ENCODE measurements at regions not wholly inside any gene's neighbourhood (a gene's known extent, or its start where the extent isn't known, plus 50 kb on each side); places are given as distances from the start of the nearest gene placed in this dataset.

DNA sequence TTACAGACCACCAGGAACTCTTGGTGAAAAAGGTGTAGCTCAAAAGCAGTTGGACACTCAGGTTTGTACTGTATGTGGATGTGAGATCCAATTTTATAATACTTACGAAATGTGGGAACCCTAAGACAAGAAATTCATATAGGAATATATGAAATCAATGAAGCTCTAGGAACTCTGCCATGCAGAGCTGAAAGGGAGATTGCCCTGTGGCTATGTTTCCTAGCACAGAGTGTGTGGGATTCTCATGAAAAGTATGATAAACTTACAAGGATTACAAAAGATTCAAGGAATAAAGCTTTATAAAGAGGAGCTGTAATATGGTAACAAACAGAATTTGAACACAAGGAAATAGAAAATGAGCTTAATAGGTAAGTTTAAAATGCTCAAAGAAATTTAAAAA lies 205.7 kb upstream of the FAM83B start:
- DNase-seq: no peak

DNA sequence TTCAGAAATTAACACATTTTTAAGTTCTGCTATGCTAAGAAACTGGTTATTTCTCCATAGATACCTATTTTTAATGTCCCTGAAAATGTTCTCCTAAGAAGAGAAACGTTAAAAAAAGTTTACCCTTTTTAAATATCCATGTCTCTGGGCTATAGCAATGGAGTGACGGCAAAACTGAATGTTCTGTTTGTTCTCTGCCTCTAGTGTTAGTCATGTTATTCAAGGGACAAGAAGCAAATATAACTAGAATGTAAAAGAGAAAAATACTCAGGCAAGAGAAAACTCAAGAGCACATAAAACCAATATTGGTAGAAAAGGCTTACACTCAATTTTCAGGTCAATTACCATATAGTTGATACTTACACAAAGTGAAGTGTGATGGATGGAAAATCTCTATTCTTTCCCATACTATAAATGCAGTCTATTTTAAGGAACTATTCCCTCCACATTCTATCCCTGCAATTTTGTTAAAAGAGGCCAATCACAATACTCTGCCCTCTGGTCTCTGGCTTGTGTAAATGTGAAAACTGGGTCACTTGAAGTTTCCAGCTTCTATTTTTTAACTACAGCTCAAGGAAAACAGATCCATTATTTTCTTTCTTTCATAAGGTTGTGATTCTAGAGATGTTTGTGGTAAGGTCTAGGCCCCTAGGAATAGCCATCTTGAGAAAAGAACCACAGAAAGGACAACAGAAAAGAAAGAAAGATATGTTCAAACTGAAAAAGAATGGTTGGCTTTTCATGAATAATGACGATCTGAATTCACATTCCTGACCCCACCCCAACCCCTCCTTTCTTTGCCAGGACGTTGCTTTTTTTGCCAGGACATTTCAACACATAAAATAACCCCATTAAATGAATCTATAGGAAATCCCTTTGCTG lies 200.3 kb upstream of the FAM83B start:
- DNase-seq: peak; percentile 10

DNA sequence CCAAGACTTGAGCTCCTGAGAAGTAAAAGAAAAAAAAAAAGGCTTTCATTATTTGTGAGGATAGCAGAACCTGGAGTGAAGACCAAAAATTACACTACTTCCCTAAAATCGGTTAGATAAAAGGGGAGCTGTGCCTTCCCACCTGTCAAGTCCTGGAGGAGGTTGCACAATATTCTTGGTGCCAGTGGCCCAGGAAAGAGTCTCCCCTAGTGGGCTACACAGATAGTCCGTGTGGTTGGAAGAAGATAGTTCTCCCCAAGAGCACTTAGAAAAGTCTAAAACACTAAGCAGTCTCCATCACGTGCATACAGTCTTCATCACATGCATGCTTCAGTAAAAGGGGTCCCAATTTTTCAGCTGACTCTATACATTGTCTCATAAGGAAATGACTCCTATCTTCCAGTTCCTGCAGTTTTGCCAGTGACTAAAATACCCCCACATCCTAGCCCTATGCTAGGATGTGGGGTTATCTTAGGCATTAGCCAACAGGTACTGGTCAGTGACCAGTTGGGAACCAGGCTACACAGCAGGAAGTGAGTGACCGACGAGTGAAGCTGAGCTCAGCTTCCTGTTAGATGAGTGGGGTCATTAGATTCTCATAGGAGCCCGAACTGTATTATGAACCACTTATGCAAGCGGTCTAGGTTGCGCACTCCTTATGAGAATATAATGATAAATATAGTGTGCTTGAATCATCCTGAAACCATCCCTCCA lies 199.5 kb upstream of the FAM83B start:
- no peak for DNase-seq

DNA sequence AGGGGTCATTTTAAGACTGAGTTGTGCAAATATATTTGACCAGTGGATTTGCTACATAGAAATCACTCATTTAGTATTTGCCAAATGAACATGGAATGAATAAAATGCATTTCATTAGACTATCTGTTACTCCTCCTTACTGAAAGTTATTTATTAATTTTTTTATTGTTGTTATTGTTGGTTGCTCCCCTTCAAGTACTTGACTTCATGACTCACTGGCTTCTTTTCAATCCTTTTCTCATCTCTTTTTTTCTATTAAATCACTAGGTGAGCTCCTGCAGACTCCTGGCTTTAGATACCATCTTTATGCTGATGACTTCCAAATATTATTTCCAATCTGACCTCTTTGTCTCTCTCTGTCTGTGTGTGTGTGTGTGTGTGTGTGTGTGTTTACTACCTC lies 192.2 kb upstream of the FAM83B start:
- no peak for DNase-seq

GRCh38 chr6:54655162-54655561 lies 191.4 kb upstream of the FAM83B start:
- DNase-seq: peak; percentile 43

- DNase-seq: no peak
Measured at GRCh38 chr6:54665278-54665677, 181.3 kb upstream of the FAM83B start.

DNA sequence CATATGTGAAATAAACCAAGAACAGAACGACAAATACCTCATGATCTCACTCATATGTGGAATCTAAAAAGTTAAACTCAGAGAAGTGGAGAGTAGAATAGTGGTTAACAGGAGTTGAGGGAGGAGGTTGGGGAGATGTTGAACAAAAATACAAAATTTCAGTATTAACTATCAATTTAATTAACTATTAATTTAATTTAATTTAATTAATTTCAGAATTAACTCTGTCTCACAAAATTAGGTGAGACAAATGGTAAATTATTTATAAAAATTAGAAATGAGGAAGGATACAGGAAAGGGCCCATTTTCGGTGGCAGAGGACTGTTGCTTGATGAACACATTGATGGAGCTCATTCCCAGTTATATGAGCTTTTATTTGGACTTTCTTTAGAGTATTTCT lies 166.0 kb upstream of the FAM83B start:
- DNase-seq: no peak

GRCh38 chr6:54681267-54681666 lies 165.3 kb upstream of the FAM83B start:
- DNase-seq: no peak

GRCh38 chr6:54681987-54682386 lies 164.6 kb upstream of the FAM83B start:
- DNase-seq: no peak

DNA sequence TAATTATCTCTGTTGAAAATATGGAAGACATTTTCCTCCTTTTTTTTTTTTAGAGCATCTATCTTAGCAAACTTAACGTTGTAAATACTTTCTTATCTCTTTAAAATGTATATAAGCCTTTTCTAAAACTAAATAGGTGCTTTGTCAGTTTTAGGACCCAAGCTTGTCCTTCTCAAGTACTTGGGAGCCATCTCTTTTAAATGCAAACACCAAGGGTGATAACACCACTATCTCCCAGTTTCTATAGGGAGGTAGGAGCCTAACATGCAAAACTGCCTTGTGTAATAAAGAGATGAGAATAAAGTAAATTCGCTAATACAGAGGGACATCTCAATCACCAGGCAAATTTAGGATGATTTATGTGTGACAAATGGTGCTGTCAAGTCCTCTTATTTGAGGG lies 157.0 kb upstream of the FAM83B start:
- DNase-seq: no peak

- no peak for DNase-seq
Measured at GRCh38 chr6:54690596-54690995, 156.0 kb upstream of the FAM83B start.

DNA sequence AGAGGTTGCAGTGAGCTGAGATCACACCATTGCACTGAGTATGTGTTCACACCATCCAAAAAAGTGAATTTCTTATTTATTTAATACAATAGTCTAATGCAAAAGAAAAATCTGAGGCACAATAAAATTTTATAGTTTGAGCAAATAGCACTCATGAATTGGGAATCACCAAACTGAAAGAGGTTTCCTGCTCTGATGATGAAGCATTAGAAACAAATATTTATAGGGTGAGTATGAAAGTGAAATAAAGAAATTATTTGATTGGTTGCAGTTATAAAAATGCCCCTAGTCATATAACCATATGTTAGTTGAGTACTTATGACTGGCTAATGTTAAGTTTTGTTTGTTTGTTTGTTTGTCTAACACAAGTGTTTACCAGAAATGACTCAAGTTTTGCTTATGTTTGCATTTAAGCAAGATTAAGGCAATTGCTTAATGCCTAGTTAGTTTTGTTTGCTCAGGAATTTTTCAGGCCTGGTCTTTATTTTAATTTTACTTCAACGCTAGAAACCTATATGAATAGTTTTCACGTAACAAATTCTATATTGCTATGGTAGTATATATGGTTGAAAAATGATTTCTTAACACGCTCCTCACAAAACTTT lies 151.5 kb upstream of the FAM83B start:
- no peak for DNase-seq

DNA sequence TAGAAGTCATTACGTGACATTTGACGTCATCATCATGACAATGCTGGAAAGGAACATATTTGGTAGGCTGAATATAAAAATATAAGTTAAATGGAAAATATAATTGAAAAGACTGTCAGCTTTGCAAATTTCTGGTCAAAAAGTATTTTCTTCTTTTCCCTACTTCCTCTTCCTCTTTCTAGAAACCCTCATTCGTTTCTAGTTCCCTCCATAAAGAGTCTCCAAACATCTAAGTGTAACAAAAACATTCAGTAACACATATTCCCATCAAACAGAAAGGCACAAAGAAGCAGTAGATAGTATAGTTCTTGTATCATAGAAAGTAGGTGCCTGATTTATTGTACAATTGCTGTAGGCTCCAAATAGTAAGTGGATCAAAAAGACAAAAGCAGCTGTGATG lies 150.8 kb upstream of the FAM83B start:
- no peak for DNase-seq

DNA sequence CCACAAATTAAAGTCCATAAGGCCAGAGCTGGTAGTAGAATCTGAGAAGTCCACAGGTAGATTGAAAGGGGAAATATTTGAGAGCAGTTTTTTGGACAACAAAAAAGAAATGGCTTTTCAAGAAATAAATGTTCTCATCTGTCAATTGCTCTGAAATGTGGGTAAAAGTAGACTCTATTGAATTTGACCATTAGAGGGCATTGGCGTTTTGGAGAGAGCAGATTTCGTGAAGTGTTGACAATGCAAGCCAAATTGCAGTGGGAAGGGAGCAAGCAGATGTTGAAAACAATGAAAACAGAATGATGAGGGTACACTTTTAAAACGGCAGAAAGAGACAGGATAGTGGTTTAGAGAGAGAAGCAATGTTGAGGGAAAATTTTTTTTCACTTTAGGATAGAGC lies 149.1 kb upstream of the FAM83B start:
- DNase-seq: no peak

GRCh38 chr6:54698974-54699373 lies 147.6 kb upstream of the FAM83B start:
- no peak for DNase-seq

GRCh38 chr6:54700158-54700557 lies 146.4 kb upstream of the FAM83B start:
- no peak for DNase-seq

GRCh38 chr6:54702772-54703171 lies 143.8 kb upstream of the FAM83B start:
- no peak for DNase-seq

GRCh38 chr6:54706391-54706790 lies 140.2 kb upstream of the FAM83B start:
- no peak for DNase-seq

DNA sequence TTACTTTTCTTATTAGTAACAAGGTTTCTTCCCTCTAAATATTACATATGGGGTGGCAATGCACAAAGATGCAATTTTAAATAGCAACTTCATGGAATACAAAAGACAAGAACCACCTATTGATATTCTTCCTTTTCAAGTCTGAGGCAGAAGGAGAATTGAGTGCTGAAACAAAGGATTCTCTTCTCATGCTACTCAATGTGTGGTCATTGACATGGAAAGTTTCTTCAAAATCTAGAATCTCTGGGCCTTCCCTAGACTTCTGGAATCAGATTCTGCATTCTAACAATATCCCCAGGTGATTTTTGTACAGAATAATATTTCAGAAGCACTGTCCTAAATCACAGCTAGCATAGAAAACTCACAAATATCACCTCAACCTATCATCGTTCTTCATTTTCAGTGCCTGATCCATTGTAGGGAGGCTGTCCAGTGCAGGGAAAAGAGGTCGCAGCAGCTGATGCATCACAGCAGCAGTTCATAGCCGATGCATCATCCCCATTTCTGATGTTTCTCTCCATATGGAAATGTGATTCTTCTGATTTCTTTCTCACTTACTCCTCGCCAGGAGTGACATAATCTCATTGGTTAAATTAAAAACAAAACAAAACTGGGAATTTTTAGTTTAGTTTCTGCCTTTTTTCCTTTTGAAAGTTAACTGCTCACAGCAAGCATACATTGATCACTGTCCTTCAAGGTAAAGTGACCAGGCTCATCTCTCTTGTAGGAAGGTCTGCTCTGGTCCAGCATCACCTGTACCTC lies 139.5 kb upstream of the FAM83B start:
- no peak for DNase-seq

DNA sequence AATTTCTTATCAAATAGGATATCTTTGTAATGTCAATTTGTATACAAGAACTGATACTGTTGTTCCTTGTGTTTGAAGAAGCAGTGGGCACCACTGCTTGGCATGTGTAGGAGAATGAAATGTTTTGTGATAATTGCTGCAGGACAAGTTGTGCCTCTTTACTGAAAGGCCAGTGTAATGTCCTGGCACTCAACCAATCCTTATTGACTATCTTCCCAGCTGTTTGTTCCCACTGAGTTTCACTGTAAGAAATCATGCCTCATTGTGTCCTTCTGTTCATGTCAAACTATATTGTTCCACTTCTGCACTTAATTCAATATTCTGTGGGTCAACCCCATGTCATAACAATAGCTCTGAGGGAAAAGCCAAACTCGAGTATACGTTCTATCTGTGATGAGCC lies 136.1 kb upstream of the FAM83B start:
- no peak for DNase-seq

GRCh38 chr6:54716010-54716409 lies 130.6 kb upstream of the FAM83B start:
- DNase-seq: no peak

DNA sequence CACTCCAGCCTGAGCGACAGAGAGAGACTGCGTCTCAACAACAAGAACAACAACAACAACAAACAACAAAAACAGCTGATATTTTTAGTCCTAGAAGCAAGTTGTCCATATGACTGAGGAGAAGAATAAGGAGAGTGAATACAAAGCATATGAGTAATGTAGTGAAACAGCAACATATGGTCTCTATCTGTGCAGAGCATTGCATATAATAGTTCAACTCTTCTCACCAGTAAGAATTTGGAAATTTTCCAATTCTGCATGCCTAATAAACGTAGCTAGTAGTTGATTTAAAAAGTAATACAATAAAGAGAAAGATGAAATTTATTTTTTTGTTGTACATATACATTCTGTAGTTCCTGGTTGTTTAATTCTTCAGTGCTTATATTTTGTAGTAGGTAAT lies 129.7 kb upstream of the FAM83B start:
- DNase-seq: peak; percentile 37
